H9 (cell line): ENCODE measurements at regions not wholly inside any gene's neighbourhood (a gene's known extent, or its start where the extent isn't known, plus 50 kb on each side); places are given as distances from the start of the nearest gene placed in this dataset.

Experiments
- DNase-seq: peaks from one replicate; pipeline ENCODE4 v3.0.0-alpha.2; 2017
- H2AFZ ChIP-seq: one replicate; pipeline ENCODE4 v1.6.1; 2013; ENCODE audit warnings: mild to moderate bottlenecking, low read length, control low read depth, moderate library complexity
- H2AK5ac ChIP-seq: 2 replicates; pipeline ENCODE4 v1.6.1; 2013; ENCODE audit warnings: low read length, control low read depth, mixed read lengths; ENCODE audit not compliant: insufficient read length
- H2BK120ac ChIP-seq: one replicate; pipeline ENCODE4 v1.6.1; 2013; ENCODE audit warnings: low read depth, mild to moderate bottlenecking, low read length, control low read depth, inconsistent platforms; ENCODE audit not compliant: poor library complexity, severe bottlenecking
- H2BK12ac ChIP-seq: 2 replicates; pipeline ENCODE4 v1.6.1; 2013; ENCODE audit warnings: low read length, control low read depth, mixed read lengths, low read depth; ENCODE audit not compliant: insufficient read length
- H2BK15ac ChIP-seq: 2 replicates; pipeline ENCODE4 v1.6.1; 2013; ENCODE audit warnings: low read depth, low read length, control low read depth
- H2BK20ac ChIP-seq: one replicate; pipeline ENCODE4 v1.6.1; 2013; ENCODE audit warnings: low read depth, mild to moderate bottlenecking, low read length, control low read depth, inconsistent platforms; ENCODE audit not compliant: poor library complexity, severe bottlenecking
- H2BK5ac ChIP-seq: 2 replicates; pipeline ENCODE4 v1.6.1; 2013; ENCODE audit warnings: low read length, control low read depth, mixed read lengths; ENCODE audit not compliant: insufficient read length
- H3K14ac ChIP-seq: 2 replicates; pipeline ENCODE4 v1.6.1; 2013; ENCODE audit warnings: low read length, control low read depth; ENCODE audit not compliant: insufficient read depth
- H3K18ac ChIP-seq: 2 replicates; pipeline ENCODE4 v1.6.1; 2013; ENCODE audit warnings: low read depth, mild to moderate bottlenecking, mixed read lengths, low read length, control low read depth; ENCODE audit not compliant: insufficient read length
- H3K23ac ChIP-seq: 2 replicates; pipeline ENCODE4 v1.6.1; 2013; ENCODE audit warnings: low read length, control low read depth, mixed read lengths, low read depth; ENCODE audit not compliant: insufficient read length
- H3K23me2 ChIP-seq: 2 replicates; pipeline ENCODE4 v1.6.1; 2013; ENCODE audit warnings: low read depth, mild to moderate bottlenecking, mixed read lengths, low read length, control low read depth; ENCODE audit not compliant: insufficient read length, poor library complexity, severe bottlenecking
- H3K27ac ChIP-seq: 2 replicates; pipeline ENCODE4 v1.5.1; 2013; ENCODE audit warnings: low read length, control low read depth, mixed read lengths, low read depth; ENCODE audit not compliant: insufficient read length
- H3K27me3 ChIP-seq: 2 replicates; pipeline ENCODE4 v1.6.1; 2013; ENCODE audit warnings: low read length, control low read depth, inconsistent platforms; ENCODE audit not compliant: insufficient read depth
- H3K4ac ChIP-seq: 2 replicates; pipeline ENCODE4 v1.6.1; 2013; ENCODE audit warnings: low read depth, mild to moderate bottlenecking, control low read depth, inconsistent platforms, low read length, moderate library complexity
- H3K4me1 ChIP-seq: 2 replicates; pipeline ENCODE4 v1.6.1; 2013; ENCODE audit warnings: low read length, control low read depth, inconsistent platforms; ENCODE audit not compliant: insufficient read depth
- H3K4me2 ChIP-seq: 2 replicates; pipeline ENCODE4 v1.6.1; 2013; ENCODE audit warnings: low read length, control low read depth, mixed read lengths; ENCODE audit not compliant: insufficient read length, insufficient read depth
- H3K56ac ChIP-seq: 2 replicates; pipeline ENCODE4 v1.6.1; 2013; ENCODE audit warnings: low read depth, mild to moderate bottlenecking, mixed read lengths, low read length, control low read depth; ENCODE audit not compliant: insufficient read length
- H3K79me1 ChIP-seq: 2 replicates; pipeline ENCODE4 v1.6.1; 2013; ENCODE audit warnings: low read depth, mild to moderate bottlenecking, moderate library complexity, low read length, control low read depth, inconsistent platforms; ENCODE audit not compliant: insufficient read depth, poor library complexity, severe bottlenecking
- H3K79me2 ChIP-seq: 2 replicates; pipeline ENCODE4 v1.6.1; 2013; ENCODE audit warnings: low read length, control low read depth, inconsistent platforms; ENCODE audit not compliant: insufficient read depth
- H3K9ac ChIP-seq: 2 replicates; pipeline ENCODE4 v1.6.1; 2013; ENCODE audit warnings: low read length, control low read depth, mixed read lengths; ENCODE audit not compliant: insufficient read length; ENCODE audit errors: extremely low read depth
- H3K9me3 ChIP-seq: one replicate; pipeline ENCODE4 v1.6.1; 2013; ENCODE audit warnings: low read depth, low read length, inconsistent platforms; ENCODE audit not compliant: control insufficient read depth
- H3T11ph ChIP-seq: one replicate; pipeline ENCODE4 v1.6.1; 2013; ENCODE audit warnings: mild to moderate bottlenecking, low read length, control low read depth, inconsistent platforms
- H4K20me1 ChIP-seq: one replicate; pipeline ENCODE4 v1.6.1; 2013; ENCODE audit not compliant: control insufficient read depth, insufficient read length, insufficient read depth
- H4K5ac ChIP-seq: 2 replicates; pipeline ENCODE4 v1.6.1; 2013; ENCODE audit warnings: low read depth, mild to moderate bottlenecking, mixed read lengths, low read length, control low read depth; ENCODE audit not compliant: insufficient read length
- H4K8ac ChIP-seq: replicated peaks from 2 replicates; pipeline ENCODE4 v1.6.1; 2013; ENCODE audit warnings: low read length, control low read depth, mixed read lengths, low read depth; ENCODE audit not compliant: insufficient read length
- H4K91ac ChIP-seq: 2 replicates; pipeline ENCODE4 v1.6.1; 2013; ENCODE audit warnings: low read depth, mild to moderate bottlenecking, moderate library complexity, mixed read lengths, low read length, control low read depth; ENCODE audit not compliant: insufficient read length
- H3K27ac Mint-ChIP-seq, 3 experiments: 2 replicates in 2 of 3; 3 replicates in 1 of 3; pipeline ENCODE4 v1.8.0; 2020 to 2021; ENCODE audit warnings: mixed read lengths in 3 of 3, mild to moderate bottlenecking in 1 of 3, moderate library complexity in 1 of 3
- H3K27me3 Mint-ChIP-seq: 2 replicates; pipeline ENCODE4 v1.8.0; 2021; ENCODE audit warnings: low read depth, mild to moderate bottlenecking, moderate library complexity, mixed read lengths
- H3K36me3 Mint-ChIP-seq, 3 experiments: 2 replicates in 2 of 3; 3 replicates in 1 of 3; pipeline ENCODE4 v1.8.0; 2020 to 2021; ENCODE audit warnings: low read depth in 3 of 3, mixed read lengths in 3 of 3; ENCODE audit not compliant: insufficient read depth in 1 of 3
- H3K4me1 Mint-ChIP-seq, 2 experiments: 2 replicates each; pipeline ENCODE4 v1.8.0; 2020; ENCODE audit warnings: mixed read lengths in 2 of 2
- H3K4me3 Mint-ChIP-seq, 2 experiments: 2 replicates in 1 of 2; 3 replicates in 1 of 2; pipeline ENCODE4 v1.8.0; 2020 to 2021; ENCODE audit warnings: mild to moderate bottlenecking in 2 of 2, mixed read lengths in 2 of 2, moderate library complexity in 1 of 2
- H3K9me3 Mint-ChIP-seq, 2 experiments: 2 replicates in 1 of 2; 3 replicates in 1 of 2; pipeline ENCODE4 v1.8.0; 2020; ENCODE audit warnings: mild to moderate bottlenecking in 2 of 2, mixed read lengths in 2 of 2, moderate library complexity in 1 of 2
- CTCF ChIP-seq: fragments of 200-600 bp; sonication (generic); conservative IDR thresholded peaks from 3 replicates; pipeline ENCODE4 v1.8.0; 2021; ENCODE audit warnings: antibody characterized with exemption, mild to moderate bottlenecking

DNA sequence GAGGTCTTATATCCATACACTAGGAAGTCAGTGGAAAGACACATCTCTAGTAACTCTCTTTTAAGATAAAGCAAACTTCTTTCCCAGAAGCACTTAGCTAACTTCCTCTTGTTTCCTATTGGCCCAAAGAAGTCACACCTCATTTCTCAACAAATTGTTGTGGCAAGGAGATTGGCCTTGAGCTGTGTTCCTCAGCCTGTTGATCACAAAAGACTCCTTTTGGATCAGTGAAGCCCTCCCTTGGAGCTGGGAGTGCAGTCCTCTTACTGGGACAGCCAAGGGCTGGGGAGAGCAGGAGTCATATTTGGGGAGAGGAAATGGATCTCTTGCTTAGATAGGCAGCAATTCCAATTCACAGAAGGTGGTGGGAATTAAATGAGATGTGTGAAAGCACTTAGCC, 51.2 kb upstream of the DAPL1 start:
- H3K23ac ChIP-seq = no peak overlapping the region
- no peaks in the 10 kb centered on the region for H3K9me3 ChIP-seq
- H3K79me1 ChIP-seq = no peaks in the 10 kb centered on the region
- Mint-ChIP-seq H3K27ac (no peak overlapping the region), H3K4me1 (peaks cover 30 to 35% of the 10 kb centered on the region in 2 experiments), H3K27me3 (peaks cover 4% of the 10 kb centered on the region), H3K9me3 (no peaks in the 10 kb centered on the region), H3K36me3 (no peaks in the 10 kb centered on the region), H3K4me3 (no peak overlapping the region)
- no peak for DNase-seq
- H2AFZ ChIP-seq = no peak overlapping the region
- no peaks in the 10 kb centered on the region for H4K20me1 ChIP-seq
- H3K23me2 ChIP-seq = no peaks in the 10 kb centered on the region
- H2AK5ac ChIP-seq = no peak overlapping the region
- no peak overlapping the region for H3K18ac ChIP-seq
- H3K4me2 ChIP-seq = no peak overlapping the region
- no peak overlapping the region for H3T11ph ChIP-seq
- no peaks in the 10 kb centered on the region for H3K27me3 ChIP-seq
- no peak overlapping the region for H2BK20ac ChIP-seq
- no peak overlapping the region for H4K91ac ChIP-seq
- no peak overlapping the region for H4K8ac ChIP-seq
- TF ChIP-seq CTCF = no peak
- no peak overlapping the region for H4K5ac ChIP-seq
- no peaks in the 10 kb centered on the region; the same call in 1 of the 2 replicates for H3K4me1 ChIP-seq
- no peak overlapping the region for H2BK12ac ChIP-seq
- no peaks in the 10 kb centered on the region for H3K79me2 ChIP-seq
- H3K9ac ChIP-seq = no peak overlapping the region
- no peak overlapping the region for H3K27ac ChIP-seq
- no peak overlapping the region for H3K4ac ChIP-seq
- no peak overlapping the region for H3K14ac ChIP-seq
- no peak overlapping the region for H2BK5ac ChIP-seq
- H3K56ac ChIP-seq = no peak overlapping the region
- H2BK15ac ChIP-seq = no peak overlapping the region
- H2BK120ac ChIP-seq = no peak overlapping the region
